ENCODE measurements at regions not wholly inside any gene's neighbourhood (a gene's known extent, or its start where the extent isn't known, plus 50 kb on each side); places are given as distances from the start of the nearest gene placed in this dataset.

DNA sequence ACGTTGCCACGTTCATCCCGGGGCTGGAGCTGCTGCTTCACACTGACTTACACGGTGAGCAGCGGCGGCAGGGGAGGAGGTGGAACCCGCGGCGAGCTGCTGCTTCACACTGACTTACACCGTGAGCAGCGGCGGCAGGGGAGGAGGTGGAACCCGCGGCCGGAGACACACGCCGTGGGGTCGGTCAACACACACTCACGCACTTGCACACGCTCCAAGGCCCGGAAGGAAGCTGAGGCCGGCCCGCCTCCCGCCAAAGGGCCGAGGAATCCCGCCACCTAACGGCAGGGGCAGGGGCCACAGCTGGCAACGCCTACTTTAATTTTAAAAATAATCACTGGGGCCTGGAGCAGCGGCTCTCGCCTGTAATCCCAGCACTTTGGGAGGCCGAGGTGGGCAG lies 94.4 kb upstream of the FOXC1 start:
- no peak for DNase-seq (ENCODE audit: low spot score)

DNA sequence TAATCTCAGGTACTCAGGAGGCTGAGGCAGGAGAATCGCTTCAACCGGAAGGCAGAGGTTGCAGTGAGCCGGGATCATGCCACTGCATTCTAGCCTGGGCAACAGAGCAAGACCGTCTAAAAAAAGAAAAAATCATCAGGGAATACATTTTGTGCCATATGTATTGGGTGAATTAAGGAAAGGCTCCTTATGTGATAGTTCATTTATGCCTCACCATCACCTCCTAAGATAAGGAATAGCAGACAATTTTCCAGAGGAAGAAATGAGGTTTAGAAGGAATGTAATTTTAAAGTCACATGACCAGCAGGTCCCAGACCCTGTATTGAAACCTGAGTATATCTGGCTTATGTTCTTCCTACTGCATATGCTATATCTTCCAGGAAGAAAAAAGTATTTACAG lies 93.9 kb upstream of the FOXC1 start:
- no peak for DNase-seq (ENCODE audit: low spot score)

DNA sequence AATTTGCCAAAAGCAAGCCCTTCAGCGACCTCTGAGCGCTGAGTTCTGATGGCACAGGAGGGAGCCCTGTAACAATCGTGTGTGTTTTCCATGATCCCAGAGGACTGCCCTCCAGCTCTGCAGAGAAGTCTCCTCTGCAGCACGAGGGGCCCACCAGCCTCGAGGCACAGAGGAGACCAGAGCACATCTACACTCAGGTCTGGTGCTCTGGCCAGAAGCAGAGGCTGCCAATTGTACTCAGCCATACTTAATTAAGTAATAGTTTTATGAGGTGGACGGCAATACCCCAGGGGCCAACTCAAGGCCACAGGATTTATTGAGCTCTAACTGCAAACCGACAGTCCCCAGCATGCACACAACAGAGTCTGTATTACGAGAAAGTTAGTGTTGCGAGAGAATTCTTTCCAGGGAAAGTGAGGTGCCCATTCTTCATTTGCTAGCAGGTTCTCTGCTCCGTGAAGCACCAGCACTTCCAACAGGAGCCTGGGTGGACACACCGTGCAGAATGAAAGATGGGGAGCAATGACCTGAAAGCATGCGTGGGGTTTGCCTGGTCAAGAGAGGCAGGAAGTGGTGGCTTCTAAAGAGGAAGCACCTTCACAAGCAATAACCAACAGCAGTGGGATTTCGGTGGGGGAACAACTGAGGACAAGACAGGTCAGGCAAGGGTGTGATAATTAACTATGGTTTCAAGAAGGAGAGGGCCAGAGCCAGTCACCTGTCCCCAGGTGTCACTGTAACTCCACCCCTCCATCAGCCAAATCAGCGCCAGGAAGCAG lies 92.8 kb upstream of the FOXC1 start:
- DNase-seq (ENCODE audit: low spot score): no peak

DNA sequence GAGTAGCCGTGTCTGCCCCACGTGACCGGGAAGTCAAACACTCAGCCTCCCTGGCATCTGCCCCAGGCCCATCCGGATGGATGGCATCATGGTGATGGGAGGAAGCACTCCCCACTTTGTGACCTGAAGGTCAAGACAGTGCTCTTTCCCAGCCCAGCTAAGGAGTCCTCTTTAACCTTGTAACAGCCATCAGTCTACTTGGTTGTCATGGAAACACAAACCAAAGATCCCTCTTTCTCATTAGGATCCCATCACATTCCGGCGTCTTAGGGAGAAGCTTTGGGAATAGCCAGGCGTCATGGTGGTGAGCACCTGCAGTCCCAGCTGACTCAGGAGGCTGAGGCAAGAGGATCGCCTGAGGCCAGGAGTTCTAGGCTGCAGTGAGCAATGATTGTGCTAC lies 90.9 kb upstream of the FOXC1 start:
- DNase-seq (ENCODE audit: low spot score): no peak

DNA sequence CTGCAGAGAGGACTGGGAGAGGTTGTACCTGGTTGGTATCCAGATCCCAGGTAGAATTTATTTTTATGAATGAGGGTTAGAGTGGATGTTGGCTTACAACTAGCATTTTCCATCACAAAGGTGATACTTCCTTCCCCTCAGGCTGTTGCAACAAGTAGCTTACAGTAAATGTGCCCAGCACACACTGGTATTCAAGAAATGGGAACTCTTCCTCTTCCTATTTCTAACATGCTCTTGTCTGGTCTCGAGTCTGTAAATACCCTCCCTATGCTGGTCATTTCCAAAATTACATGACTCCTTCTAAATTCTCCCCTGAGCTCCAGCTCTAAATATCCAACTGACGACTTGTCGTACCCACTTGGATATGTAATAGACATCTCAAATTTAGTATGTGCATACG lies 90.1 kb upstream of the FOXC1 start:
- no peak for DNase-seq (ENCODE audit: low spot score)

DNA sequence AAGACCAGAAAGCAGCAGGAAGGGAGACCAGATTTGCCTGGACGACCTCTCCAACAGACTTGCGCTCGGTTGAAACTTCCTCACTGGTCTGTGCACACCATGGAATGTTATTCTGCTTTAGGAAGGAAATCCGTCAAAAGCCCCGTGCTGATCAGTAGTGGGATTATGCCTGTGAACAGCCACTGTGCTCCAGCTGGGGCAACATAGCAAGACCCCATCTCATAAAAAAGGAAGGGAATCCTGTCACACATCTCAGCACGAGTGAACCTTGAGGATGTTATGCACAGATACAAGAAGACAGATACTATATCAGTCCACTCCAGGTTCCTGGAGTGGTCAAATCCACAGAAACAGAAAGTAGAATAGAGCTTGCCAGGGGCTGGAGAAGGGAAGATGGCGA lies 86.9 kb upstream of the FOXC1 start:
- DNase-seq (ENCODE audit: low spot score): no peak

DNA sequence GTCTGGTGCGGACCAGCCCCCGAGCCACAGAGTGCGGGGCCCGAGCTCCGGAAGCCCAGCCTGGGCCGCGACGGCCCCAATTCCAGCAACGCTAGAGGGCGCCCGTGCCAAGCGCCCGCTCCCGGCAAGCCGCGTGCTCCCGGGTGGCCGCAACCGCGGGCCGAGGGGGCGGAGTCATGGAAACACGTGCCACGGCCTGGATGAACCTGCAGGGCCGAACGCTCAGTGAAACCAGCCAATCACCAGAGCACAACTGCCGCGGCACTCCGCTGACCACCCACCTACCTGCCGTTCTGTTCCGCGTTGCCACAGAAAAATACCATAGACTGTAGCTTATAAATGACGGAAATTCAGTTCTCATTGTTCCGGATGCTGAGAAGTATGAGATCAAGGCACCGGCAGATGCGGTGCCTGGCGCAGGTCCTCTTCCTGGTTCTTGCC lies 85.7 kb upstream of the FOXC1 start:
- no peak for DNase-seq (ENCODE audit: low spot score)

DNA sequence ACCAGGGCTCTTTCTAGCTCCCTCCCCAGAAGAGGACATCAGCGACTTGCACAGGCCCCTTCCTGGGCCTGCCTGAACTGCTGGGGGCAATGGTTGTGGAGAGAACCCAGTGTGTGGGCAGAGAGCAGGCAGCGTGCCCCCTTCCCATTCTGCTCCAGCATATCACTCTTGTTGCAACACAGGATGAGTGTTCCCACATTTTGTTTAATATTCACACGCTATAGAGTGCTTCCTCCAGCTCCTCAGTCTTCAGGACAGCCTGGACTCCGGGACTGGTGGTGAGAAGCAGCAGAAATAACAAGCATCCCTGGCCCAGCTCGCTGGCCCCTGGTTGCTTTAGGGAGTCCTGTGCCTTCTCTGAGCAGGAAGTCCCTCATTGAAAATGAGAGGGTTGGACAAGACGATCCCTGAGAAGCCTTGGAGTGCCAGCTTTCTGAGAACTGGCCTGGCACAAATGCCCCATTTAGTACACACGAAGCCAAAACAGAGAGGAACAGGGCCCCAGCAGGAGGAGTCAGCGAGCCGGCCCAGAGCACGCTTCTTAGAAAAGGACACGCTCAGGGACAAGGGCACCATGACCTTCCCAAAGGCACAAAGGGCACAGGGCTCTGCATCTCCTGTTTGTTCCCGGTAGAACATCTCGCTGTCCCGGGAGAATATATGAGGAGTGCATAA lies 84.2 kb upstream of the FOXC1 start:
- no peak for DNase-seq (ENCODE audit: low spot score)

DNA sequence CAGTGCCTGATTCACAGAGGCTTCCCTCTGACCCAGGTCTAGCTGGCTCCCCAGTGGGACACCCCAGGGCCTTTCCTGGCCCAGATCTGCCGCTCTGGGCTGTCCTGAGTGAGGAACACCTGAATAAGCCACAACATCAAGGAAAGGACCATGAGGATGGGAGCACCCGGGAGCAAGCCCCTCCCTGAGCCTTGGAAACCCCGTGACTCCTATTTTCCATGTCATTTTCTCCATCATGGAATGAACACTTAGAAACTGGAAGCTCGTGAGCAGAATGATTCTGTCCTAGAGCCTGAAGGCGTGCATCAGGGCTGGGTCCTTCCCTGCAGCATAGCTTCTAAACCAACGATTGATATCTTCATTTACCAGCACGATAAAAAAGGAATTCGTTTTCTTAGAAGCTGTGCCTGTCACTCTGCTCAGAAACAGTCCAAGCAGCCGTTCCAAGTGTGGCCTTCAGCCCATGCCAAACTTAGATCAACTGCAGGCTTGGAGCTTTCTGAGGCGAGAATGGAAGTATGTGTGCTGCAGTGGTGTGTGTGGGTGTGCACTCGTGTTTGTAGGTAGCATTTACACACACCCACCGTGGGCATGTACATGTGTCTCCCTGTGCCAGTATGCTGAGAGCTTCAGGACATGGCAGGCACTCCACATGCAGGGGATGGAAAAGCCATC lies 83.2 kb upstream of the FOXC1 start:
- DNase-seq (ENCODE audit: low spot score): no peak

DNA sequence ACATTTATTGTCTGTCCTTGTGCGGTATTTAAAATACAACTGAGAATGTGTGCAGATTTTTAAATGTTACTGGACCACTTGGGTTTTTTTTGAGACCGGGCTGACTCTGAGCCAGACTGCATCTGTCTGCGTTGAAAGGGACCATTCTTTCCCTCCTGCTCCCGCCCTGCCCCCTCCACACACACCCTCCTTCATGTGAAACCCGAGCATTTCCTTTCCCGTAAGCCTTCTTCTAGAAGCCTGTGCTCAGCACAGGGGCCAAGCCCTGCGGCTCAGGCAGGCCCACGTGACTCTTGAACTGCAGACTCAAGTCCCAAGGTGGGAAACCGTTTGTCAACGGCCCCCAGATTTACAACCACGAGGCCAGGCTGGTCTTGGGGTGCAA lies 82.7 kb upstream of the FOXC1 start:
- no peak for DNase-seq (ENCODE audit: low spot score)

DNA sequence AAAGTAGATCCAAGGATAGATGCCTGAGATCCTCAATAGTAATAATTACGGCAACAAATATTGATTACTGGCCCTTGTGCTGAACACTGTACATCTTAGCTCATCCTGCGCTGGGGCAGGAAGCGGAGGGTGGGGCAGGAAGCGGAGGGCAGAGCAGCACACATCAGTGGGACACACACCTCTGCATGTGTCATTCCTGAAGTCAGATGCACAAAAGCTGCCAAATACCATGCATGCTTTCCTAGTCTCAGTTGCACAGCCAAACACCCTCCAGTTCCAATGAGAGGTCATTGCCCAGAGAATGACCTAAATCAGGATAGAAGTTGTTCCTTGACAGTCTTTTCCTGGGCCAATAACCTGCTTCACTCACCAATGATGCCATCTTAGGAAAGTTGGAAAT lies 74.4 kb upstream of the FOXC1 start:
- no peak for DNase-seq (ENCODE audit: low spot score)

DNA sequence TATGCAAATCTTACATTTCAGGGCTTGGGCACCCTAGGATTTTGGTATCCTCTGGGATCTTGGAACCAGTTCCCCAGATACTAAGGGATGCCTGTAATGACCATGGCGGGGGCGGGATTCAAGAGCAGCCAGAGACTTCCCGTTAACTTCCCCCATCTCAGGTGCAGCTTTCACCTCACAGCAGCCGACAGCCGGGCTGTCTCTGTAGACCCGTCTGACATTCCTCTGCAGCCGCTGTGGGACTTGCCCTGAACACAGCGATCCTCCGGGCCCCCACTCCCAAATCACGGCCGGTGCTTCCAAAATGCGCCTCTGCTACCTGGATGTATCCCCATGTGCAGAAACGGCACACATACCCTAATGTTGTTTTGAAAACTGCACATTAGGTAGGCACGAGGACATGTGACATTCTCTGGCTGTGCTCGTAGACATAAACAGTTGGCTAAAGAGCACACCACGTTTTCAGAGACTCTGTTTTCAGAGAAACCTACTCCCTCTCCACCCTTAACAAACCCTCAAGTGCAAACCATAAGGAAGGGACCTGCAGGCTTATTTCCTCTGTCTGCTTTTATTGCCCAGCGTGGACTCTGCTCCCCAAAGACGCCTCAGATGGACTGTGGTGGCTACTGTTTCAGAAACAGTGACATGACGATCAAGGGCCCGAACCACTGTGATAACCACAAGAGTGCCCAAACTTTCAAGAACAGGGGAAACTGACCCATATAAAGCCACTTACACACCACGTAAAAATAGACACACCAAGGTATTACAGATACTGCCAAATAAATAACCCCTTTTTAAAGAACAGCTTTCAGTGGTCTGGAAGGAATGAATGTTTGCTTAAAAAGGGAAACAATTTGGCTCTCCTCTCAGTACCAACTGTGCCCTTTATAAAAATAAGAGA lies 72.9 kb upstream of the FOXC1 start:
- no peak for DNase-seq (ENCODE audit: low spot score)

DNA sequence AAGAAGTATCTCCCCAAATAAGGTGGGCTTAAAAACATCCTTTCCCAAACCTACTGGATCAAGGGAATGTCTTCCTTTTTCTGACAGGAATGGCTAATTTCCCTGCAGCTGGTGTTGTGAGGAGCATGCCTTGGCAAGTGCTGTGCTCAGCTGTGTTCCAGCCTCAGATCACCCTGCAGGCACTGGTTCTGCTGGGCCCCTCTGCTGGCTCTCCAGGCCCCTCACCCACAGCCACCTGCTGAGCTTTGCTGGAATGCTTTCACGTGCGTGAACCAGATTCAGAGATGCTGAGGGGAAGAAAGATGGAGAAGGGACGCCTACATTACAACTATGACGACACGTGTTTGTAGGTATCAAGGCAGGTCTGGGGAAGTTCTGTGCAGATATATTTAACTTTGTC lies 71.3 kb upstream of the FOXC1 start:
- DNase-seq (ENCODE audit: low spot score): no peak

DNA sequence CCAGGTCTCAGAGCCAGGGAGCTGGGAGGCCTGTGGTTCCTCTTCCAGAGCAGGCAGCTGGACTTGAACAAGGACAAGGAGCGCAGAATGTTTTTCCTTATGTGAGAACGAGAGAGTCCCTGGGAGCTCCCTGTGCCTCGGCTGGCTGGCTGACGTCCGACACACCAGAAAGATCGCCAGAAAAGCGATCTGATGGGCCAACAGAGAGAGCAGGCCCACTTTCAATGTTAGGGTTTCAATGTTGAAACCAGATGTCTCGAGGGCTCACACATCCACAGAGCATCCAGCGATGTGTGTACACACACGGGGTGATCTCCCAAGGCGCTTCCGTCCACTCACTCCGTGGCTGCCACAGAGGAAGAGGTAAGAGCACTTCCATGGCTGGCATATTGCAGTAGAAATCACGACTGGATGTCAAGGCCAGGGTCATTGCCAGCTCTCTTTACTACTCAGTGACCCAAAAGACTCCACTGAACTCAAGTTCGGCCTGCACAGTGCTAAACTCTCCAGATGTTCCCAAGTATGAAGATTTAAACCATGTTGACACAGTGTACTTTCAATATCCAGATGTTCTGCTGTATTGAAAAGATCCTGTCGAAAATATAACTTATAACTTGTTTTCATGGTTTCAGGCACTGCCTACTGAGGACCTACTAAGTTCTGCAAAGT lies 70.8 kb upstream of the FOXC1 start:
- no peak for DNase-seq (ENCODE audit: low spot score)

DNA sequence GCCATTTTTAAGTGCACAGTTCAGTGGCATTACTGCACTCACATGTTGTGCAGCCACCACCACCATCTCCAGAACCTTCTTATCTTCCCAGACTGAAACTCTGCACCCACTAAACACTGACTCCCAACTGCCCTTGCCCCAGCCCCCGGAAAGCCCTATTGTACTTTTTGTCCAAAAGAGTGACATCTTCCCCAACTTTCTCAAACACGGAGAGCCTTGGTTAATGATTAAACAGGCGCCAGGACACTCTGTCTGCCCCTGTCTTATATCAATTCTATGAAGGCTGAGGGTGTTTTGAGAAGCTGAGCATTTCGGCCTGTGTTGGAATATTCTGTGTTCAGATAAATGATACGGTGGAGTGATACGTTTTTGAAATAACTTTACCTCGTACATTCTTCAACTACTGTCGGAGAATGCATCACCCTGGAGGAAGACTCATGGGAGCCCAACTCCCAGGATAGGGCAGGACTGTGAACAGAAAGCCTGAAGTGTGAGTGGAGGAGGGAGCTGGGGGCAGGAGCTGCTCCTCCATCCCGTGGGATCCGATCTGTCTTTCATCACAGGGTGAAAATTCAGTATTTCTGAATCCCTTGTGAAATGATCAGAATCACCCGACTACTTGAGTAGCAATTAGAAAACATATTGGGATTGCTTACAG lies 68.7 kb upstream of the FOXC1 start:
- DNase-seq (ENCODE audit: low spot score): no peak

DNA sequence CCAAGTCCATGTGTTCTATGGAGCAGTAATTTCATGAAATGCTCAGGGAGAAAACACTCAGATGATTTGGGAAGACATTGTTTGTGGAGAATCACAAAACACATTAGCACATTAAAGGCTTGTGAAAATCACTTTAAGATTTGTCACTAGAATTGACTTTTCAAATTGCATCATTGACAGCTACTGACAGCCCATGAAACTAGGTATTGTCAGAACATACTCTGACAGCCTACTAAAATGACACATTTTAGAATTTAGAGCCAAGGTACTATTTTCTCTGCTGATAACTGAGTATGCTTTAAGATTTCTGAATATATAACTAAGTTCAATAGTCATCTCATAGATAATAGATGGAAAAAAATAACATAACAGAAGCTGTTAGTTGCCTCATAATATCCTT lies 67.4 kb upstream of the FOXC1 start:
- no peak for DNase-seq (ENCODE audit: low spot score)

DNA sequence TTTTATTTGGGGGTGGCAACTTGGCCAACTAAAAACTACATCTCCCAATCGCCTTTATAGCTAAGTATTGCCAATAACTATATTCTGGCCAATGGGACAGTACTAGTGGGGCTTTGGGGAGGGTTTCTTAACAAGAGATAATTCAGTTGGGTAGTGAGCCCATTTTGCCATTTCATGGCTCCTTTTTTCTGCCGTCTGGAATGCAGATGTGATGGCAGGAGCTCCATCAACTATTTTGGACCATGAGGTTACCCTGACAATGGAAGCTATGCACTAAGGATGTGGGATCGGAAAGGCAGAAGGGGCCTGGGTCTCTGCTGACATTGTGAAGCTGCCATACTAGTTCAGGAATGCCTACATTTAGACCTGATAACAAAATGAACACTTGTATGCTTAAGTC lies 67.0 kb upstream of the FOXC1 start:
- no peak for DNase-seq (ENCODE audit: low spot score)

DNA sequence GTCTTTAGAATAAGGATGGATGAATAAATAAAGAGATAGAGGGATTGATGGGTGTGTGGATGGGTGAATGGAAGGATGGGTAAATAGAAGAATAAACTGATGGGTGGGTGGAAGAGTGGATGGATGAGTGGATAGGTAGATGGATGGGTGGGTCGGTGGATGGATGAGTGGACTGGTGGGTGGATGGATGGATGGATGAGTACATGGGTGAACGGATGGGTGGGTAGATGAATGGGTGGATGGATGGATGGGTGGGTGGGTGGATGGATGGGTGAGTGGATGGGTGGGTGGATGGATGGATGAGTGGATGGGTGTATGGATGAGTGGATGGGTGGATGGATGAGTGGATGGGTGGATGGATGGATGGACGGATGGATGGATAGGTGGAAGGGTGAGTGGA lies 65.7 kb upstream of the FOXC1 start:
- no peak for DNase-seq (ENCODE audit: low spot score)

DNA sequence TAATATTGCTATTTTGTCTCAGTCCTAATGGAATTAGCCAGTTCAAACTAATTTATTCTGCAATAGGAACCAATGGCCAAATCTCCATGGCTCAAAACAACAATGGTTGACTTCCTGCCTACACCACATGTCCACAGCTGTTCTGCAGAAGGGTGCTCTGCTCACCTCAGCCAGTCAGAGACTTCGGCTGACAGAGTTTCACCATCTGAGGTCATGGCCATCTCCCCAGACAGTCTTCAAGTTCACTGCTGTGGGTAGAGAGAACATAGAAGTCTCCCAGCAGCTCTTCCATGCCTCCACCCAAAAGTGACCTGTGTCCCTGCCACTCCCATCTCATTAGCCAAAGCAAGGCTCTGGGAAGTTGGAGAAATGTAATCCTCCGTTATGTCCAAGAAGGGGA lies 65.1 kb upstream of the FOXC1 start:
- no peak for DNase-seq (ENCODE audit: low spot score)

DNA sequence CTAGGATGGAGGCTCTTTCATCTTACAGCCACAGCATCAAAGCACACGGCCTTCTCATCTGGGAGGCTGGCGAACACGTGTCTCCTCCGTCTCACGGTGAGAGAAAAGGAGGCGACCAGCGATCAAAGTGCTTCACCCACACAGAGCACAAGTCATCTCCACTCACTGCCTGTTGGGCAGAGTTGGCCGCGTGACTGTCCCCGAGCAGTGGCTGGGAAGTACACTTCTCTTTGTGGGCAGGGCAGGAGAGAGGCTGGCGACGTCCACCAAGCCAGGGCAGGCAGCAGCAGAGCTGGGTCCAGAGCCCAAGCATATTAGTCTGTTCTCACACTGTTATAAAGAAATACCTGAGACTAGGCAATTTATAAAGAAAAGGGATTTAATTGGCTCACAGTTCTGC lies 64.1 kb upstream of the FOXC1 start:
- no peak for DNase-seq (ENCODE audit: low spot score)

DNA sequence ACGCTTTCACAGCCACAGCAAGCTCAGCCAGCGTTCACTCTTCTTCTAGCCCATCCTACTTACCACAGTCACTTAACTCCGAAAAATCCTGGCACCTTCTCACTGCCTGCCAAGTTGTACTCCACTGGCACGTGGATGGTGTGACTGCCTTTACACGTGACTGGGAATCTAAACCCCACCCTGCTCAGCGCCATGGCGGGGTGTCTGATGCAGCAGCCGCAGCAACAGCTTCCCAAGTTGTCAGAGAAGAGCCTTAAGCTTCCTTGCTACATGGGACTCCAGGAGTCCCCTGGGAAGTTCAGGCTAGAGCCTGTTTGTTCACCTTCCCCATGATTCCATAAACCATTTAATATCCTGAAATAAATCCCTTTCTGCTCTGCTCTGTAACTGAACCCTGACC lies 61.9 kb upstream of the FOXC1 start:
- no peak for DNase-seq (ENCODE audit: low spot score)

All from NAMALWA (cell line).